SHP77 treated with DMSO at 0.1 percent for 48 hours (cell line): ENCODE measurements at regions not wholly inside any gene's neighbourhood (a gene's known extent, or its start where the extent isn't known, plus 50 kb on each side); places are given as distances from the start of the nearest gene placed in this dataset.
"Not testable (repeated sequence)": the region's sequence is repeated elsewhere in the genome, so short reads cannot be mapped to it uniquely, and the experiment has no call there.

Source experiments
- DNase-seq: peaks from one replicate; lab custom pipeline; 2025; lab: John Stamatoyannopoulos, UW

DNA sequence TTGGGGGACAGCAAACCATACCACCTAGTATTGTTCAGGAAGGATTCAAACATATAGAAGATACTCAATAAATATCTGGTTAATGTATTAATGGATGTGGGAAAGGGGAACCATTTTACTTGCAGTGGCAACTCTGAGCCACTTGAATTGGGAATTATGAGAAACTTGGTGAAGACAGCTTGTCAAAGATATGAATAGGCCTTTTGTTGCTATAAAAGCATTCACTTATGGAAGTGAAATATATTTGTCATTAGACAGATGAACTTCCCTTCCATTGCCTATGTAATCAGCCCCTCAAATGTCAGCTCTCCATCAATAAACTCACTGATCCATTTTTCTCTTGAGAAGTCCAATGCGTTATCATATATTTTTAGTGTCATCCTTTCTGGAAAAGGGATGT is 56.1 kb downstream of the GPR85 start:
- DNase-seq, result no peak

DNA sequence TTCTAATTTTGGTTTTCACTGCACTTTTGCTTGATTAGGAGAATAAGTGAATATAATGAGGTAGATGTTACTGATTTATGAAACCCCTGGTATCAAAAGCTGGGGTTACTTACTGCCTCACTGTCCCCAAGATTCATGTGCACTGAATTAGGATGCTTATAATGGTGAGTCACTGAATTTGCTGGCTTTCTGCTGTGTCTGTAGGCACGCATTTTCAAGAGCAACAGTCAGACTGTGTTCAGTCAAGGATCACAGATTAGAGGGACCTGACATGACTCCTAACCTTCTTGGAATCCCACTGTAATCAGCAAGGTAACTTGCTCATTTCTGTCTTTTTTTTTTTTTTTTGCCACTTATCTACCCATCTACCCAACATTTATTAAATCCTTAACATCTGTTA is 59.7 kb downstream of the GPR85 start:
- DNase-seq, result no peak

DNA sequence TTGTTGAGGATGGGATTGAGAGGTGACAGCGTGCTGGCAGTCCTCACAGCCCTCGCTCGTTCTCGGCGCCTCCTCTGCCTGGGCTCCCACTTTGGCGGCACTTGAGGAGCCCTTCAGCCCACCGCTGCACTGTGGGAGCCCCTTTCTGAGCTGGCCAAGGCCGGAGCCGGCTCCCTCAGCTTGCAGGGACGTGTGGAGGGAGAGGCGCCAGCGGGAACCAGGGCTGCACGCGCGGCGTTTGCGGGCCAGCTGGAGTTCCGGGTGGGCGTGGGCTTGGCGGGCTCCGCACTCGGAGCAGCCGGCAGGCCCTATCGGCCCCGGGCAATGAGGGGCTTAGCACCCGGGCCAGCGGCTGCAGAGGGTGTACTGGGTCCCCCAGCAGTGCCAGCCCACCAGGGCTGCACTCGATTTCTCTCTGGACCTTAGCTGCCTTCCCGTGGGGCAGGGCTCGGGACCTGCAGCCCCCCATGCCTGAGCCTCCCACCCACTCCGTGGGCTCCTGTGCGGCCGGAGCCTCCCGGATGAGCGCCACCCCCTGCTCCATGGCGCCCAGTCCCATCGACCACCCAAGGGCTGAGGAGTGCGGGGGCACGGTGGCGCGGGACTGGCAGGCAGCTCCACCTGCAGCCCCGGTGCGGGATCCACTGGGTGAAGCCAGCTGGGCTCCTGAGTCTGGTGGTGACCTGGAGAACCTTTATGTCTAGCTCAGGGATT is 69.3 kb downstream of the GPR85 start:
- not testable (repeated sequence) for DNase-seq

DNA sequence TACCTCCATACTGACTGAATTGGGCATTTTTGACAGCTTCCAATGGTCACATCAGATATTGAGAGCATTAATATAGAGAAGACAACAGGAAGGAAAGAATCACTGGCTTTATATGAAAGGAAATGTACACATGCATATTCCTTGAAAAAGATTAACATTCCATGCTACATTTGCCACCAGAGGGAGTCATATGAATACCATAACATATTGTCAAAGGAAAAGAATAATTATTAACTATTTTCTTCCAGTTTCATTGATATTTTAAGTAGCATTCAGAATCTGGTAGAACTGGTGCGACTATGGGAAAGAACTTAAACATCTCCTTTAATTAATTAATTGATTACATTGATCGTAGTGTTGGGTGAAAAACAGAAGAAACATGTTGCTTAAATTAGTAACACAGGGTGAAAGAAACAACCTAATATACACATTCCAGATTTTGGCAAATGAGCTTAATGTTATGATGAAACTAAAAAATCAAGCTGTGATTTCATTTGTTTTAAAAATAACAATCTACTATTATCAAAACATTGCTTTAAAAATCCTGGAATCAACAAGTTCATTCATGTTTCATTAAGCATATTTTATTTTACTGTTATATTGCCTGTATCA is 71.5 kb downstream of the GPR85 start:
- DNase-seq, result no peak

DNA sequence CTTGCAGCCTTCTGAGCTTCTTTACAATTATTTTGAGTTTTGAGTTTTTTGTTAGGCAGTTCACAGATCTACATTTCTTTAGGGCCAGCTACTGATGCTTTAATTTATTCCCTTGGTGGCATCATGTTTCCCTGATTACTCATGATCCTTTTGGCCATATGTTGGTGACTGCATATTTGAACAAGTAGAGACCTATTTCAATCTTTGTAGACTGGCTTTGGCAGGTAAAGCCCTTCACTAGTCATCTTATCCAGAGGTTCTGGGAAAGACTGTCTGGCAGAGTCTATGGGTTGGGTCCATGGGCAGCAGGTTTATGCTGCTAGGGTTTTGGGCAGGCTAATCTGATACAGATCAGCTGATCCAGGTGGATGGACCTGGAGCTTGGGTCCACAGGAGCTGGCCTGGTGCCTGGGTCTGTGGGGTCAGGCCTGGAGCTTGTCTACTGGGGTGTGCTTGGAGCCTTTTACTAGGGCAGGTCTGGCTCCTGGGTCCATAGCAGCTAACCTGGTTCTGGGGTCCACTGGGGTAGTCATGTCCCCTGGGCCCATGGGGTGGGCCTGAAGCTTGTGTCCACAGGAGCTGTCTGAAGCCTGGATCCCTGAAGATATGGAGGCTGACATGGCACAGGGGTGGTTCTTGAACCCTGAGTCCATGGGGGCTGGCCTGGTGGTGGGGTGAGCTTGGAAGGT is 72.7 kb downstream of the GPR85 start:
- DNase-seq, result no peak

DNA sequence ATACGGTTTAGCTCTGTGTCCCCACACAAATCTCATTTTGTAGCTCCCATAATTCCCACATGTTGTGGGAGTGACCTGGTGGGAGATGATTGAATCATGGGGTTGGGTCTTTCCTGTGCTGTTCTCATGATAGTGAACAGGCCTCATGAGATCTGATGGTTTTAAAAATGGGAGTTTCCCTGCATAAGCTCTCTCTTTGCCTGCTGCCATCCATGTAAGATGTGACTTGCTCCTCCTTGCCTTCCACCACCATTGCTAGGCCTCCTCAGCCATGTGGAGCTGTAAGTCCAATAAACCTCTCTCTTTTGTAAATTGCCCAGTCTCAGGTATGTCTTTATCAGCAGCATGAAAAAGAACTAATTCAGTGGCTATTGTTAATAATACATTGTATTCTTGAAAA is 73.8 kb downstream of the GPR85 start:
- not testable (repeated sequence) for DNase-seq

DNA sequence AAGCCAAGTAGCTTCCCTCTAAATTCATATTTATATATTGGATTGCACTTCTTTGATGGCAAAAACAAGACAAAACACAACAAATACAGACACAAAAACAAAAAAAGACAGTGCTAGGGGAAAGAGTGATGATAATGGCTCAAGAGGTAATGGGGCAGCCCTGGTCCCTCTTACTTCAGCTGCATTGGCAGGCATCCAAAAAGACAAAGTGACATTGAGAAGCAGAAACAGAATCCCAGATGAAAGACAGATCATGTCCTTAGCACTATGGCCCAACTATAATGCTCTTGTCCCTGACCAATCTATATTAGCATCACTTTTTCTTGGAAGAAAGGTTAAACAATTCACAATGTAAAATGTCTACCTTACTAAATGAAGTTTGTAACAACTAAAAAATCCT is 76.2 kb downstream of the GPR85 start:
- no peak for DNase-seq

DNA sequence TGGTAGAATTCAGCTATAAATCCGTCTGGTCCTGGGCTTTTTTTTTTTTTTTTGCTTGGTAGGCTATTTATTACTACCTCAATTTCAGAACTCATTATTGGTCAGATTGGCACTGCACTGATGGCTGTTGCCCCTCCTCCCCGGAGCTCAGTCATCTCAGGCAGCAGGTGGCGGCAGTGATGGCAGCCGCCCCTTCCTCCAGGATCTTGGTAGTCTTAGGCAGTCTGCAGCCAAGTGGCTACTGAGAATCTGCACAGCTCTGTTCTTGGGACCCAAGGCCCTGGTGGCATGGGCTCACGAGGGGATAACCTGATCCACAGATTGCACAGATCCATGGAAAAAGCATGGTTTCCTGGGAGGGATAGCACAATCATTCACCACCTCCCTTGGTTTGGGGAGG is 77.9 kb downstream of the GPR85 start:
- no peak for DNase-seq

DNA sequence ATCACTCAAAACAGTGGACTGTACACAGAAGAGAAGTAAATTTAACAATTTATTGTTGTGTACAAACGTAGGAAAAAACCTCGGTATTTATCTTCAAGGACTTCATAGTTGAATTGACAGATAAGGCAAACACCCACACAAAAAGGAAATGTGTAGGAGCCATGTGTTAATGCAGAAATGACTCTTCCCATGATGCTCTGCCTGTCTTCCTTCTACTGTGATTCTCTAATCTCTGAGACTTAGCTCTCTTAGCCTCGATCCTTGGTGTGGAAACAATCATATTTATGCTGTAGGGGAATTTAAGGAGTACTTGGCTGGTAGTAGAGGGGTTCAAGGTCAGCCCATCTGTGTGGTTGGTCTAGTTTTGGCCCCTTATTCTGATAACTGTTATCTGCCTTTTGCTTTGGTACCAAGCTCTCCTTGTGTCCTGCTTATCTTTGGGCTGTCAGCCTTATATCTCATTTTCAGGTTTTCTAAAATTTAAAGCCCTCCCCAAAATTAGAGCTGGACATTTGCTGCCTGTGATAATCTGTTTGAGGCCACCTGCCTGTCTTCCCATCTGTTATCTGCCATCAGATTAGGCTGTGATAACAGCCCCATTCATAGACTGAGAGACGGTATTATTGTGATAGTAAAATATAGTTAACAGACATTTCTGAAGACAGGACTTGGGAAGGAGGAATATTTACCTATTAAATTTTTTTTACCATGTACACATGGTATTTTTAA is 81.7 kb downstream of the GPR85 start:
- DNase-seq, result no peak

DNA sequence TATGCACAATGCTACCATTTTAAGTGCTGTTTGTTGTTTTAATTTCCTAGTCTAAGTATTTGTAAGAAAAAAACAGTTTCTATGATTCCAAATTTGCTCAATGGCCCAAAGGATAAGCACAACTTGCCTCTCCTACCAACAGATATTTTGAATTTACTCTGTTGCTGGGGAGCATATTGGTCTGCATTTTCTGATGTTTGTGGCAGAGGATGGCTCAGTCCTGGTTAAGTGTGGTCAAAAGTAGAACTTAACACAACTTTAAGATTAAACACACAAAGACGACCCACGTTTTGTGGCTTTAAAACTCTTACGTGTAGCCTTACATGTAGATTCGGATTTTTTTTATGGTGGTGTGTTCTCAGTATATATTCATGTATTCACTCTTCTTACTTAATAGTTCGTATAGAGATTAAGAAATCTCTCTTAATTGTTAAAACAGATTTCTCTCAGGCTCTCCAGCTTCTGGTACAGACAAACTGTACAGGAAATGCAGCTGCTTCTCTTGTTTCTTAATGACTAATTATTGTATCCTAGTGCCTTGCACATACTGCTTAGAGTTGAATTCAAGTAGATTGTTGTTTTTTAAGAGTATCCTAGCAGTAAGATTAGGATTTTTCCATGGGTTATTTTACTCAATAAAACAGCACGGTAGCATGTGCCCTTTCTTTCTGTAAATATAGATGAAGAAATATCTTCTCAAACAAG is 86.2 kb downstream of the GPR85 start:
- no peak for DNase-seq

DNA sequence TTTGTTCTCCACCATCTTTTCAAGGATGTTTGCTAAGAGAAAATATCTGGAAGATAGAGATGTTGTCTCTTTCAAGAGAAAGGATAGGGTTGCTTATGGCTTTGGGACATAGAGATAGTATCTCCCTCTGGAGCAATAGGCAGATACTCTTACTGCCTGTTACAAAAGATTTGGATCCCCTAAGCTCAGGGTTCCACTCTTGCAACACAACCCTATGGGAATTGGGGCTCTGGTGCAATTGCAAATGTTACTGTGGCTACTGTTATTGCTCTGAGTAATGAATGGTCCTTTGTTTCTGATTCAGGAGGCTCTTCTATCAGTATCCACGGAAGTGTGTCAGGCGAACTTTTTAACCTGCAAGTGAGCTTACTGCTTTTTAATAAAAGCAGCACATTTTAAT is 88.8 kb downstream of the GPR85 start:
- DNase-seq, result no peak

DNA sequence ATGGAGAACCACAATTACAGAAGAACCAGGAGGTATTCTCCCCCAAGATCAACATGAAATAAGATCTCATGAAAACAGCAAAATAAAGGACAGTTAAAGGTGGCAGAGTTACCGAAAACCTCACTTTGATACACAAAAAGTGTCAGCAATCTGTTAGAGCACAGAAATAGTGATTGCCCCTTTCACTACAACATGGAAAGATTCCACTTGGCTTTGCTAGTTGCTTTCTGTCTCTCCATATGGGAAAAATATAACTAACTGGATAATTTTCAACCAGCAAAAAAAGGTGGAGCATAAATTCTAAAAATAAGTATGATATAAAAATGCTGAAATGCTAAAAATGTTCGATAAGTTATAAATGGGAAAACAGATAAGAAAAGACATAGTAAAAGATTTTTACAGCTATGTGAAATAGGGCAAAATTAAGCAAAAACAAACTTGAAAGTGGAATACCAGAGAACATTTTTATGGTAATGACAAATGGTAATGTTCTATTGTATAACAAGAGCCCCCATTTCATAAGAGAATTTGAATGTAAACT is 90.2 kb downstream of the GPR85 start:
- DNase-seq, result no peak

DNA sequence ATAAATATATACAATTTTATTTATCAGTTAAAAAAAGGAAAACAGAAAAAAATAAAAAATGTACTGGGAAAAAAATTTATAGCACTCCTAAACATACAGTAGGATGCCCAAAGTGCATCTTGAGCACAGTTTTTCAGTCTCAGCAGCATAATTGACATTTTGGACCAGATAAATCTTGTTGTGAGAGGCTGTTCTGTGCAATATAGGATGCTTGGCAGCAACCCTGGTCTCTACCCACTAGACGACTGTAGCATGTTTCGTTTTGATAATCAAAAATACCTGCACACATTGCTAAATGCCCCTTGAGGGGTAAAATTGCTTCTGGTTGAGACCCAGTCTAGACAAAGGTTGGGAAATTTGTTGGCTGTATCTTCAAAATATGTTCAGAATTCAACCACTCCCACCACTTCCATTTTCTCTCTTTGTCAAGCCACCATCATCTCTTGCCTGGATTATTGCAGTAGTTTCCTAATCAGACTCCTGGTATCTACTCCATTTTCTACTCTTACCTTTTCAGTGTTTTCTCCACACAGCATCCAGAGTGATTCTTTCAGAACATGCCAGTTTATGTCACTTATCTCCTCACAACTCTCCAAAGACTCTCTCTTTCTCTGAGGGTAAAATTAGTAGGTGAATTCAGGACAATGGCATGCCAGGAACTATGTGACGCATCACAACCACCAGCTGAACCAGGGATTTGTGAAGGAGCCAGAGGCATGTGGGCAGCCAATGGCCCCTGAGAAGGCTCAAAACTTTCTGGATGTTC is 91.4 kb downstream of the GPR85 start:
- DNase-seq, result no peak

DNA sequence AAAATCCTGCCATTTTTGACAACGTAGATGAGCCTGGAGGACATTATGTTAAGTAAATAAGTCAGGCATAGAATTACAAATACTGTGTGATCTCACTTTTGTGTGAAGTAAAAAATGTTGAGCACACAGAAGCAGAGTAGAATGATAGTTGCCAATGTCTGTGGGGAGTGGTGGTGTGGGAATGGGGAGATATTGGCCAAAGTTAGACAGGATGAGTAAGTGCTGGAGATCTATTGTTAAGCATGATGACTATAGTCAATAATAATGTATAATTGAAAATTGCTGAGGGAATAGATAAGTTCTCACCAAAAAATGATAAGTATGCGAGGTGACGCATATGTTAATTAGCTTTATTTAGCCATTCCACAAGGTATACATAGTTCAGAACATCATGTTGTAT is 92.0 kb downstream of the GPR85 start:
- no peak for DNase-seq

DNA sequence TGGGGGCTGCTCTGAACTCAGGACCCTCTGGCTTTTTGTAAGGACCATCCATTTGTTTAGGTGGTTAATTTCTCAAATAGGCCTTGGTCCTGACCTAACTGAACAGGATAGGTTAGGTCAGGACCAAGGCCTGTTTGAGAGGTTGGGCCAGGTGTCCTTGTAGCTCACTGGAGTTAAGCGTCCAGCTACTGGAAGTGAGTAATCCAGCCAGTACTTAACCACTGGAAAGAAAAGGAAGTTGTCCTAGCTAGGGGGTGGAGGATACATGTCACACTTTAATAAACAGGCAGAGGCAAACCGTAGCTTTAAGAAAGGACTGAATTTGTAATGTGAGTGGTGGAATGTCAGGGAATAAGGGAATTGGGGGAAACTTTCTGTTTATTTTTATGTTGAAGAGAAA is 96.0 kb downstream of the GPR85 start:
- no peak for DNase-seq

DNA sequence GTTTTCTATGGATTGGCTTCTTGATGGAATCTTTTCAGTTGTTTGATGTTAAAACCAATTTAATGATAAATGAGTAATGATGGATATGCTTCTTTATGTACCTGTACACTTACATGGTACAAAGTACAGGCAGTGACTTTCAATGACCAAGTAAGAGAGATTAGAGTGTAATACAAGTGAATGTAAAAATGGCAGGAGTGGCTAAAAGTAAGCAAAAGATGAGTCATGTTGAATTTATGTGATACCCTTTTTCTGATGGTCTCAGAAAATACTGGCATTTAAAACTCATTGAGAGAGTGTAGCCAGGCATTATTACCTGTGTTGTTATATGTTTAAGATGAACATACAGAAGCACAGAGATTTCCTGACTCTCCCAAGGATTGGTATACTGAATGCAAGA is 97.1 kb downstream of the GPR85 start:
- DNase-seq, result no peak

DNA sequence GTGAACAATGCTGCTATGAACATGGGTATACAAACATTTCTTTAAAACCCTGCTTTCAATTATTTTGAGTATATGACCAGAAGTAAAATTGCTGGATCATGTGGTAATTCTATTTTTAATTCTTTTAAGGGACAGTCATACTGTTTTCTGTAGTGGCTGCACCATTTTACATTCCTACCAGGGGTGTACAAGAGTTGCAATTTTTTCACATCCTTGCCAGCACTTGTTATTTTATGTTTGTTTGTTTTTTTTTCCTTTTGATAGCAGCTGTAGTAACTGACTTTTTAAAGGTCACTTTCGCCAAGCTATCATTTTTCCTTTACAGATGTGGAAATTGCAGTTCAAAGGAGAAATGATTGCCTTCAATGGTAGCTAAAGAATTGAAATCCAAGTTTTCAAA is 99.5 kb downstream of the GPR85 start:
- DNase-seq, result no peak

DNA sequence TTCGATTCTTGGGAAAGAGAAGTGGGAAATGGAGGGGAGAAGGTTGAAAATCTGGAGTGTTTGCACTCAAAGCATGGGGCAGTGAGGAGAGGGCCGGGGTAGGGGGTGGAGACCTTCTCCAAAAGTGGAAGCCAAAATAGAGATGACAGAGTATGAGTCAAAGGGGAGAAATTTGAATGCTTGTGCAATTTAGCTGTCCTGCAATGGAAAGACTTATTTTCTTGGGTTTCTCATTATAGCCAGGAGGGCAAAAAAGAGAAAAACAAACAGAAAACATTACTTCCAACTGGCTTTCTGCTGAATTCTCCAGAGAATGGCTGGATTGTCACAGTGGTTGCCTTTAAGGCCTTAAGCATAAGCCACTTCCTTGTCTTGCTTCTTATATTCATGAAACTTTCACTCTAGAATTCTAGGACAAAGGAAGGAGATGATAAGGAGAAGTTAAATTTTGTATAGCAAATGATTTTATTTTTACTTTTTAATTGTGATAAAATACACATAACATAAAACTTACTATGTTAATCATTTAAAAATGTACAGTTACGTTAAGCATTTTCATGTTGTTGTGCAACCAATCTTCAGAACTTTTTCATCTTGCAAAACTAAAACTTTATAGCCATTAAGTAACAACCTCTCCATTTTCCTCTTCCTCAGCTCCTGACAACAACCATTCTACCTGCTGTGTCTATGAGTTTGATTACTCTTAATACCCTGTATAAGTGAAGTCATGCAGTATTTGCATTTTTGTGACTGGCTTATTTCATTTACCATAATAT is 100.2 kb downstream of the GPR85 start:
- DNase-seq, result no peak

DNA sequence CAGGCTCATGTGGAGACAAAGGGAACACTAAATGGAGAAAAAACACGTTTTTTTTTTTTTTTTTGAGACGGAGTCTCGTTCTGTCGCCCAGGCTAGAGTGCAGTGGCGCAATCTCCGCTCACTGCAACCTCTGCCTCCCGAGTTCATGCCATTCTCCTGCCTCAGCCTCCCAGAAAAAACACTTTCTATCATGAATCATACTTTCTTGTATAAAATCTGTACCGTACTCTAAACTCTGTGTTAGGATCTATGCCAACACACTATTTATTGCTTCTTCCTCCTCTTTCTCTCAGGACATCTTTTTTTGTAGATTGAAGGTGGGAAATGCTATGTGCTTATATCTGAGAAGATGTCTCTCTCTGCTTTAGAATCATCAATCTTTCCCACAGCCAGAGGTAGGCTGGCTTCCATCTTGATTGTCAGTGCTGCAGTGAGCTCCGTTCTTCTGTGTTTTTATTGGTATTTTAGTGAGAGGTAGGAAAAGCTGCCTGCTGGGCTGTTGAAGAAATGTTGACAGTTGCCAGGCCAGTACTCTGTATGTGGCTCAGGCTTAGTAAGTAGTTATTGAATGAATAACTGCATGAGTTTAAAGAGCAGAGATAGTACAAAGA is 101.1 kb downstream of the GPR85 start:
- DNase-seq, result no peak
